ENCODE measurements at regions not wholly inside any gene's neighbourhood (a gene's known extent, or its start where the extent isn't known, plus 50 kb on each side); places are given as distances from the start of the nearest gene placed in this dataset.
"Not testable (repeated sequence)": the region's sequence is repeated elsewhere in the genome, so short reads cannot be mapped to it uniquely, and the experiment has no call there.

DNA sequence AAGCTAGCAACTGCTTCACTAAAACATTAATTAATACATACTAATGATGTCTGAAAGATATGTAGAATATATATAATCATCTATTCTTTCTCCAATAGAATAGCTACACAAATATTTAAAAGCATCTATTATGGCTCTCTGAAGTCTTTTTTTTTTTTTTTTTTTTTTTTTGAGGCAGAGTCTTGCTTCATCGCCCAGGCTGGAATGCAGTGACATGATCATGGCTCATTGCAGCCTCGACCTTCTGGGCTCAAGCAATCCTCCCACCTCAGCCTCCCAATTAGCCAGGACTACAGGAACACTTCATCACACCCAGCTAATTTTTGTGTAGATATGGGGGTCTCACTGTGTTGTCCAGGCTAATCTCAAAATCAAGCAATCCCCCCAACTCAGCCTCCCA is 120.4 kb upstream of the KYNU start:
- no peak for DNase-seq

DNA sequence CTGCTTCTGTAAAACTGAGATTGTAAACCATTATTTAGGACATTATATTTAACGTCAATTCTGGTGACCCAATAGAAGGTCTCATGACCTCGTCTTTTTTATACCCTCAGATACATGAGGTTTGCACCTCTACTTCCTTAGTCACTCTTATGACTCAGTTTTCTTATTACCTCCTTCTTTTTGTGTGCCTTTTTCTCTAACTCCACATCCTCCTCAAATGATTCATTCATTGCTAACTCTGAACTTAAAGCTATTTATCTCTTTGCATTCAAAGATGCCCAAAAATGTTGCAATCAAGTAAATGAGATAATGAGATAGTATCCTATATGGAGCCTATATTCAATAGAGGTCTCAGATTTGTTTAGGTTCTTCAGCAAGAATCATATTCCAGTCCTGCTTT is 121.0 kb upstream of the KYNU start:
- DNase-seq: no peak

DNA sequence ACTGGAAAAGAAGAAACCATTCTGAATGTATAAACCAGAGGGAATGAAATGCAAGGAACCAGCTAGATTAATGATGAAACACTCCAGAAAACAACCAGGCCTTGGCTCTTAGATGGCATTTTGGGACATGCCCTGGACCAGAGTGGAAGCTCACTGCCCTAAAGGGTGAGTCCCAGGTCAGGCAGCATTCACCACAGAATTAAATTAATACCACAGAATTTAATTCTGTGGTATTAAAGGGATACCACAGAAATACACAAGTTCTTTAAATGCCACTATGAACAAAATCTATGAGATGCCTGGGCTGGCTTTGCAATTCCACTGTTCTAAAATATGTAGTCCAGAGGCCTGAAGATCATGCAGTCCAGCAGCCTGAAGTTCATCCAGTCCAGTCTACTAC is 122.3 kb upstream of the KYNU start:
- DNase-seq: no peak

- no peak for DNase-seq
Measured at GRCh38 chr2:142754182-142754581, 123.3 kb upstream of the KYNU start.

GRCh38 chr2:142750858-142751257 is 126.6 kb upstream of the KYNU start:
- no peak for DNase-seq

DNA sequence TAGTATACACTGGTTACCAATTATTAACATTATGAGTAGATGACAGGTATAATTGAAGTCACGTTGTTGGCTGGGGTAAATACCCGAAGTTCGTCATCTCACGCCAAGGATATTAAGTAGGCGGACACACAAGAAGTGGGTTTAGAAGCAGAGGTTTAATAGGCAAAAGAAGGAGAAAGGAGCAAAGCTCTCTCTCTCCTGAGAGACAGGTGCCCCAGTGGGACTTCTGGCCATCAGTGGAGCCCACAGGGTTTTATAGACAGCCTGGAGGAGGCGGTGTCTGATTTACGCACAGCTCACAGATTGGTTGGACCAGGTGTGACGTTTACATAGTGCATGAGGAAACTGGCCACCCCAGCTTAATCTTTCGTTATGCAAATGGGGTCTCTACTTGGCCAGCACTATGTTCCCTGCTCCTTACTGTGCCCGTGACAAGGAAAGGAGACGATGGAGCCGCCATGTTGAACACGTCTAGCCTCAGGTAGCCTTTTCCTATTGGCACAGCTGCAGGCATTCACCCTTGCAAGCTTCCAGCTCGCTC is 128.8 kb upstream of the KYNU start:
- DNase-seq: no peak

GRCh38 chr2:142745691-142746090 is 131.8 kb upstream of the KYNU start:
- DNase-seq: no peak

DNA sequence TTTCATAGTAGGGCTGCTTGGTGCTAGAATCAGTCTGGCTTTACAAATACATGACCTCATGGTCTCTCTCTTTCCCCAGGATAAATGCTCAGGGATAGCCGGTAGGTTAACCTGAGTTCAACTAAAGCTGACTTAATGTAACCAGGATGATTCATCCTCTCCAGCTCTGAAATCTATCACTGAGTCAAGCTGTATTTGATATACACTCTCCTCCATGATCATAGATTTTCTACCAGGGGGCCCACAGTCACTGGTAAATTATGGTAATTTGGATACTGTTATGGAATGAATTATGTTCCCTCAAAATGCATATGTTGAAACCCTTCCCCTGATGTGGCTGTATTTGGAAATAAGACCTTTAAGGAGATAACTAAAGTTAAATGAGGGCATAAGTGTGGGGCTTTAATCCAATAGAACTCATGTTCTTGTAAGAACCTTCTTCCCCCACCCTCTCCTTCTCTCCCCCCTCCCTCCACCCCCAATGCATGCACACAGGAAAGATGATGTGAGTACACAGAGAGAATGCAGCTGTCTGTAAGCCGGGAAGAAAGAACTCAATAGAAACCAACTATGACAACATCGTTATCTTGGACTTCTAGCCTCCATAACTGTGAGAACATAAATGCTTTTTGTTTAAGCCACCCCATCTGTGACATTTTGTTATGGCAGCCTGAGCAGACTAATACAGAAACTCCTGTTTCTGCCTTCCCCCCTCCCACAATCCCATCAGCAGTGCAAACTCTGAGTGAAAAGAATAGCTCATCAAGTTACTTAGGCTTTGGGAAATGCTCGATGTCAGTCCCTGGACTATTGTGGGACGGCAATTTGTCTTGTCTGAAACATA is 134.9 kb upstream of the KYNU start:
- no peak for DNase-seq

- no peak for DNase-seq
Measured at GRCh38 chr2:142741764-142742269, 135.6 kb upstream of the KYNU start.

GRCh38 chr2:142734770-142735169 is 142.7 kb upstream of the KYNU start:
- no peak for DNase-seq

GRCh38 chr2:142734231-142734630 is 143.2 kb upstream of the KYNU start:
- DNase-seq: no peak

DNA sequence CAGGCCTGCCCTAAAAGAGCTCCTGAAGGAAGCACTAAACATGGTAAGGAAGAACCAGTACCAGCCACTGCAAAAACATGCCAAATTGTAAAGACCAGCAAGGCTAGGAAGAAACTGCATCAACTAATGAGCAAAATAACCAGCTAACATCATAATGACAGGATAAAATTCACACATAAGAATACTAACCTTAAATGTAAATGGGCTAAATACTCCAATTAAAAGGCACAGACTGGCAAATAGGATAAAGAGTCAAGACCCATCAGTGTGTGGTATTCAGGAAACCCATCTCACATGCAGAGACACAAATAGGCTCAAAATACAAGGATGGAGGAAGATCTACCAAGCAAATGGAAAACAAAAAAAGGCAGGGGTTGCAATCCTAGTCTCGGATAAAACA is 147.7 kb upstream of the KYNU start:
- not testable (repeated sequence) for DNase-seq

DNA sequence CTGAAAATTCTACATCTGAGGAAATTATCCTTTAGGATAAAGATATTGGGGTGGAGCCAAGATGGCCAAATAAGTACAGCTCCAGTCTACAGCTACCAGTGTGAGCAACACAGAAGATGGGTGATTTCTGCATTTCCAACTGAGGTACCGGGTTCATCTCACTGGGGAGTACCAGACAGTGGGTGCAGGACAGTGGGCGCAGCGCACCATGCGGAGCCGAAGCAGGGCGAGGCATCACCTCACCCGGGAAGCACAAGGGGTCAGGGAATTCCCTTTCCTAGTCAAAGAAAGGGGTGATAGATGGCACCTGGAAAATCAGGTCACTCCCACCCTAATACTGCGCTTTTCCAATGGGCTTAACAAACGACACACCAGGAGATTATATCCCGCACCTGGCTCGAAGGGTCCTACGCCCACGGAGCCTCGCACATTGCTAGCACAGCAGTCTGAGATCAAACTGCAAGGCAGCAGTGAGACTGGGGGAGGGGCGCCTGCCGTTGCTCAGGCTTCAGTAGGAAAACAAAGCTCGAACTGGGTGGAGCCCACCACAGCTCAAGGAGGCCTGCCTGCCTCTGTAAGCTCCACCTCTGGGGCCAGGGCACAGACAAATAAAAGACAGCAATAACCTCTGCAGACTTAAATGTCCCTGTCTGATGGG is 149.5 kb upstream of the KYNU start:
- DNase-seq: not testable (repeated sequence)

DNA sequence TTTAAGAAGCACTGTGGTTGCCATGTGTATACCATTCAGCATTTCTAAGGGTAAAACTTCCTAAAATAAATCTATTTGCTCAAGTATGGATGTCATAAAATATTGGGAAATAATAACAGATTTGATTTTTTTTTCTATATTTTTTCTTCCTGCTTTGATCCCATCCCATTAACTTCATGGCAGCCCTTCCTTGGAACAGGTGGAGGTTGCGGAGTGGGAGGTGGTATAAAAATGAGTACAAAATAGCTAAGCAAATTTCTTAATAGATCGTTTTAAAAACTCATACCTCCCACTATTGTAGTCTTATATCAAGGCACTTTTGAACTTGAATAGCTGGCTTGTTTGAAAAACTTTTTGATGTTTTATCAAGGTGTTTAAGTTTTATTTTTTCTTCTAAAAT is 152.1 kb upstream of the KYNU start:
- DNase-seq: no peak

DNA sequence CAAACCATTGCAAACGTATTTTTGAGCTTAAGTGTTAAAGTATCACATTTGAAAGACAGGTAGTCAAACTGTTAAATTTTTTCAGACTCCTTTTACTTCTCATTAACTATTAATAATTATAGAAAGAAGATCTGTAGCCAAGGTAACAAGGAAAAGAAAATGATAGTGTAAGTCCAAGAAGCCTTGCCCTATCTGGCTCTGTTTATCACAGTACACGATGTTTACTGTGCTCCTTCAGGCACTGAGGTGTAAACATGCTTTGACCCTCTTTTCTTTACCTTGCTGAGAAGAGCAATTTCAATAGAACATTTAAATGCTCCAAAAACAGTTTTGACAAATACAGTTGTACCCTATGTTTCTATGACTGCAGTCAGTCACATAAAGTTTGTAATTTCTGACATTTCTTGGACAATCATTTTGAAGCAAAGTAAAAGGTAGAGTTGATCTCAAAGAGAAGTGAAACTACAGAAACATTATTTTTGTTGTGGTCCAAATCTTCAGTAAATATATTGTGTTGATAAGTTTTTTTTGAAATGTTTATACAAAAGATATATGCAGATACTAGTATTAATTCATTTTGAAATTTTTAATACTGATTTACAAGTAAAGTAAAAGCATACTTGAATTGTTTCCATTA is 152.6 kb upstream of the KYNU start:
- no peak for DNase-seq

DNA sequence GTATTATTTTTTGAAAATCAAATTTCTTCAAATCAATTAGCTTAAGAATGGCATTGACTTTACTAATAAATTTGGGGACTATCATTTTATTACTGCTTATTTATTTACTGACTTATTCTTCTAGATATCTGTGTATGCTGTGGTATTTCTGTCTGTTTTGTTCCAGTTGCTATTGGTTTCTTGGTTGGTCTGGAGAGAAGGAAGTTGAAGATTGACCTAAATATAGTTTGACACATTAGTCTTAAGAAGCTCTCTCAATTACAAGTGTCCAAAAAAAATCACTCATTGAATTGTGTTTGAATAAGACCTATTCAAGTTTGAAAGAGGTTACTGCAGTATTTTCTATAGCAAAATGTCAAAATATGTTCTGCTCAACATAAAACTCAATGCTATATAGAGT is 153.3 kb upstream of the KYNU start:
- DNase-seq: no peak

- DNase-seq: no peak
Measured at GRCh38 chr2:142723236-142723635, 154.2 kb upstream of the KYNU start.

DNA sequence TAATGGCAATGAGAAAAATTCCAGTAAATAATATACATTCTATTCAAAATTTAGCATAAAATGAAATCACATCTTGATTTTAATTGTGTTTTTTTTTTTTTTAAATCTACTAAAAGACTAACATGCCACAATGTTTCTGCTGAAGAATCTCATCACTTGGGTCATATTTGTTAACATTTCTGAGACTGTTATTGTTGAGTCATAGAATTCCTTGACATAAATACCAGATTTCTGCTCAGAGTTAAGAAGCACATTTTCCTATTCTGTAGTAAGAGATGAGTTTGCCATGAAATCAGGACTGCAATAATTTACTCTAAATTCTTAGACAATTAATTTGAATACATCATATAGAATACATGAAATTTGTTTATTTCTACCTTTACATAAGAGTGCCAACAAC is 154.9 kb upstream of the KYNU start:
- no peak for DNase-seq

DNA sequence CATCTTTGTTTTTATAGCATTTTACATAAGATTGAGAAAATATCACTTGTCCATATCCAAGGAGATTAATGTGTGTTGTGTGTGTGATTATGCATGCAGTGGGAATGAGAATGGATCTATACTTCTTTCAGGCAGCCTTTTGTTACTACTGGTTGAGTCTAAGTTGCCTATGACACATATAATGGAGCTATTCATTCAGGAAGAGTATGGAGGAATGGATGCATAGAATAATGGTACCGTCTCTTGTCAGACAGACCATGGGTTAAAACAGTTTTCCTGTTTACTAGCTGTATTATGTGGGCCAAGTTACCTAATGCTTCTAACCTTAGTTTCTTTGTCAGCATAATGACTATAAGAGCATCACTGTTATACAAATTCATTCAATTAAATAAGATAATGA is 155.4 kb upstream of the KYNU start:
- no peak for DNase-seq

DNA sequence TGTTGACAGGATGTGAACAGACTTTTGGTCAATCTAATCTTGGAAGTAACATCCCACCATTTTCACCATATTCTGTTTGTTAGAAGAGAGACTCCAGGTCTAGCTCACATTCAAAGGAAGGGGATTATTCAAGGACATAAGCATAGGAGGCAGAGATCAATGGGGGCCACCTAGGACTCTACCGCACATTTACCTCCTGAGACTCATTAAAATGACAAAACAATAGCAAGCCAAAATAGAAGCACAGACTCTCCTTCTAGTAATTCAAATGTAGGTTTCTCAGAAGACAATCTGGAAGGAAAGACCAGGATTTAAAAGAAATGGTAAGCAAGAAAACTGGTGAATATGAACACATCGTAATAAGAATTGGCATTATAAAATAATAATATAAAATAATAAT is 156.4 kb upstream of the KYNU start:
- no peak for DNase-seq

- no peak for DNase-seq
Measured at GRCh38 chr2:142718576-142719155, 158.8 kb upstream of the KYNU start.

DNA sequence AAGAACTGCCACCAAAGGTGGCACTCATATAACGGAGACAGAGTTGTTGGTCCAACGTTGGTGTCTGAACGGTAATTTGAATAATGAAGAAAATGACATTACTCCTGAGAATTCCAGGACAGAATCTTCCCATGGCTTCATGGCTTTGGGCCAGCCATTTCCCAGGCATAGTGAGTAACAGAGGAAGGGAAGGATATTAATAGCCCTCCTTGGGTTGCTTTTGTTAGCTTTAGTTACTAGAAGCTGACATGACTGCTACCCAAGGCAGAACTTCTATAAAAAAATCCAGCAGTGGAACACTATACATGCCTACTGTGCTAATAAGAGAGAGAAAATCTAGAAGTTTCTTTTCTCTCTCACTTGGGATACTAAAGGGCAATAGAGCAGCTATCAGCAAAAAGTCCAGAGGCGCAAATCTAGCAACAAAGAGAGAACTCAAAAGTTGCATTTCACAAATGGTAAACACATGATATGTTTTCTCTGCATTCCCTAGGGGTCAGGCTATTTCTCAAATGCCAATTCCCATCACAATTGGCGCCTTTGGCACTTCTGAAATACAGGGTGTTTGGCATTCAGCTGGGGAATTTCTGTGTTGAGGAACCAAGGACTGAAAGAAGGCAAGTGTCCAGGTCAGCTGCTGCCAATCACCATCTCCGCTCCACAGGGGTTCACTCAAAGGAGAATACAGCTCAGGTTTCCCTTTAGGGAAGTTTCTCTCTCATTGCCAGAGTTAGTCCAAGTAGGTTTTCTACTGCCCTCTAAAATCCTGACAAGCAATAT is 160.8 kb upstream of the KYNU start:
- DNase-seq: no peak
